ENCODE measurements at regions not wholly inside any gene's neighbourhood (a gene's known extent, or its start where the extent isn't known, plus 50 kb on each side); places are given as distances from the start of the nearest gene placed in this dataset.

- no peaks in the 10 kb centered on the region for H3K4me1 ChIP-seq (ENCODE audit: control insufficient read depth, insufficient read depth, low read length)
- no peak overlapping the region for H3K4me3 ChIP-seq (ENCODE audit: low read depth, low read length)
- H3K9ac ChIP-seq (ENCODE audit: low read depth, low read length) = no peak overlapping the region
- no peaks in the 10 kb centered on the region for H3K27me3 ChIP-seq (ENCODE audit: control insufficient read depth, insufficient read depth, low read length)
- no peaks in the 10 kb centered on the region for H3K9me3 ChIP-seq (ENCODE audit: control insufficient read depth, insufficient read depth, low read length)
- no peaks in the 10 kb centered on the region for H3K36me3 ChIP-seq (ENCODE audit: control insufficient read depth, insufficient read depth, low read length)
These were observed 323.5 kb downstream of the VPS13C start for GRCh38 chr15:61736790-61737189.

- no peaks in the 10 kb centered on the region for H3K9me3 ChIP-seq (ENCODE audit: control insufficient read depth, insufficient read depth, low read length)
- H3K4me3 ChIP-seq (ENCODE audit: low read depth, low read length) = no peak overlapping the region
- no peaks in the 10 kb centered on the region for H3K36me3 ChIP-seq (ENCODE audit: control insufficient read depth, insufficient read depth, low read length)
- H3K4me1 ChIP-seq (ENCODE audit: control insufficient read depth, insufficient read depth, low read length) = no peaks in the 10 kb centered on the region
- H3K27me3 ChIP-seq (ENCODE audit: control insufficient read depth, insufficient read depth, low read length) = no peaks in the 10 kb centered on the region
- H3K9ac ChIP-seq (ENCODE audit: low read depth, low read length) = no peak overlapping the region
These were observed 329.1 kb downstream of the VPS13C start for GRCh38 chr15:61731099-61731498.

GRCh38 chr15:61729646-61730045 is 330.6 kb downstream of the VPS13C start:
- Histone ChIP-seq H3K4me3 (ENCODE audit: low read depth, low read length) (no peak overlapping the region), H3K36me3 (ENCODE audit: control insufficient read depth, insufficient read depth, low read length) (no peaks in the 10 kb centered on the region), H3K9ac (ENCODE audit: low read depth, low read length) (no peak overlapping the region), H3K9me3 (ENCODE audit: control insufficient read depth, insufficient read depth, low read length) (no peaks in the 10 kb centered on the region), H3K27me3 (ENCODE audit: control insufficient read depth, insufficient read depth, low read length) (no peaks in the 10 kb centered on the region), H3K4me1 (ENCODE audit: control insufficient read depth, insufficient read depth, low read length) (no peaks in the 10 kb centered on the region)

GRCh38 chr15:61726166-61726565 is 334.1 kb downstream of the VPS13C start:
- no peak overlapping the region for H3K9ac ChIP-seq (ENCODE audit: low read depth, low read length)
- no peak overlapping the region for H3K4me3 ChIP-seq (ENCODE audit: low read depth, low read length)
- no peaks in the 10 kb centered on the region for H3K9me3 ChIP-seq (ENCODE audit: control insufficient read depth, insufficient read depth, low read length)
- no peaks in the 10 kb centered on the region for H3K4me1 ChIP-seq (ENCODE audit: control insufficient read depth, insufficient read depth, low read length)
- H3K27me3 ChIP-seq (ENCODE audit: control insufficient read depth, insufficient read depth, low read length) = no peaks in the 10 kb centered on the region
- no peaks in the 10 kb centered on the region for H3K36me3 ChIP-seq (ENCODE audit: control insufficient read depth, insufficient read depth, low read length)

GRCh38 chr15:61725251-61725650 is 335.0 kb downstream of the VPS13C start:
- no peaks in the 10 kb centered on the region for H3K36me3 ChIP-seq (ENCODE audit: control insufficient read depth, insufficient read depth, low read length)
- no peaks in the 10 kb centered on the region for H3K9me3 ChIP-seq (ENCODE audit: control insufficient read depth, insufficient read depth, low read length)
- no peaks in the 10 kb centered on the region for H3K27me3 ChIP-seq (ENCODE audit: control insufficient read depth, insufficient read depth, low read length)
- no peak overlapping the region for H3K9ac ChIP-seq (ENCODE audit: low read depth, low read length)
- H3K4me3 ChIP-seq (ENCODE audit: low read depth, low read length) = no peak overlapping the region
- H3K4me1 ChIP-seq (ENCODE audit: control insufficient read depth, insufficient read depth, low read length) = no peaks in the 10 kb centered on the region

GRCh38 chr15:61724251-61724939 is 335.9 kb downstream of the VPS13C start:
- Histone ChIP-seq H3K4me1 (ENCODE audit: control insufficient read depth, insufficient read depth, low read length) (peaks cover 1% of the 10 kb centered on the region), H3K27me3 (ENCODE audit: control insufficient read depth, insufficient read depth, low read length) (peaks cover 2% of the 10 kb centered on the region), H3K36me3 (ENCODE audit: control insufficient read depth, insufficient read depth, low read length) (no peaks in the 10 kb centered on the region), H3K9me3 (ENCODE audit: control insufficient read depth, insufficient read depth, low read length) (no peaks in the 10 kb centered on the region), H3K4me3 (ENCODE audit: low read depth, low read length) (no peak overlapping the region), H3K9ac (ENCODE audit: low read depth, low read length) (no peak overlapping the region)

- Histone ChIP-seq H3K27me3 (ENCODE audit: control insufficient read depth, insufficient read depth, low read length) (peaks cover 2% of the 10 kb centered on the region), H3K9ac (ENCODE audit: low read depth, low read length) (no peak overlapping the region), H3K9me3 (ENCODE audit: control insufficient read depth, insufficient read depth, low read length) (no peaks in the 10 kb centered on the region), H3K4me1 (ENCODE audit: control insufficient read depth, insufficient read depth, low read length) (peaks cover 5% of the 10 kb centered on the region), H3K4me3 (ENCODE audit: low read depth, low read length) (no peak overlapping the region), H3K36me3 (ENCODE audit: control insufficient read depth, insufficient read depth, low read length) (no peaks in the 10 kb centered on the region)
These were observed 338.8 kb downstream of the VPS13C start for GRCh38 chr15:61721418-61721817.

- Histone ChIP-seq H3K9me3 (ENCODE audit: control insufficient read depth, insufficient read depth, low read length) (no peaks in the 10 kb centered on the region), H3K36me3 (ENCODE audit: control insufficient read depth, insufficient read depth, low read length) (no peaks in the 10 kb centered on the region), H3K9ac (ENCODE audit: low read depth, low read length) (no peak overlapping the region), H3K27me3 (ENCODE audit: control insufficient read depth, insufficient read depth, low read length) (peaks cover 2% of the 10 kb centered on the region), H3K4me1 (ENCODE audit: control insufficient read depth, insufficient read depth, low read length) (peaks cover 5% of the 10 kb centered on the region), H3K4me3 (ENCODE audit: low read depth, low read length) (no peak overlapping the region)
These were observed 340.0 kb downstream of the VPS13C start for GRCh38 chr15:61720197-61720704.

- peaks cover 2% of the 10 kb centered on the region for H3K27me3 ChIP-seq (ENCODE audit: control insufficient read depth, insufficient read depth, low read length)
- no peak overlapping the region for H3K4me3 ChIP-seq (ENCODE audit: low read depth, low read length)
- H3K9ac ChIP-seq (ENCODE audit: low read depth, low read length) = no peak overlapping the region
These were observed 345.2 kb downstream of the VPS13C start for GRCh38 chr15:61715082-61715481.

GRCh38 chr15:61712129-61712759 is 348.0 kb downstream of the VPS13C start:
- Histone ChIP-seq H3K4me3 (ENCODE audit: low read depth, low read length) (no peak overlapping the region), H3K4me1 (ENCODE audit: control insufficient read depth, insufficient read depth, low read length) (no peaks in the 10 kb centered on the region), H3K27me3 (ENCODE audit: control insufficient read depth, insufficient read depth, low read length) (no peaks in the 10 kb centered on the region), H3K36me3 (ENCODE audit: control insufficient read depth, insufficient read depth, low read length) (no peaks in the 10 kb centered on the region), H3K9me3 (ENCODE audit: control insufficient read depth, insufficient read depth, low read length) (no peaks in the 10 kb centered on the region), H3K9ac (ENCODE audit: low read depth, low read length) (no peak overlapping the region)

More at GRCh38 chr15:61715082-61715481, 345.2 kb downstream of the VPS13C start:
- H3K36me3 ChIP-seq (ENCODE audit: control insufficient read depth, insufficient read depth, low read length) = no peaks in the 10 kb centered on the region
- no peaks in the 10 kb centered on the region for H3K9me3 ChIP-seq (ENCODE audit: control insufficient read depth, insufficient read depth, low read length)
- peaks cover 5% of the 10 kb centered on the region for H3K4me1 ChIP-seq (ENCODE audit: control insufficient read depth, insufficient read depth, low read length)

- H3K9me3 ChIP-seq (ENCODE audit: control insufficient read depth, insufficient read depth, low read length) = no peaks in the 10 kb centered on the region
- H3K27me3 ChIP-seq (ENCODE audit: control insufficient read depth, insufficient read depth, low read length) = no peaks in the 10 kb centered on the region
- no peak overlapping the region for H3K9ac ChIP-seq (ENCODE audit: low read depth, low read length)
- no peaks in the 10 kb centered on the region for H3K4me1 ChIP-seq (ENCODE audit: control insufficient read depth, insufficient read depth, low read length)
- no peak overlapping the region for H3K4me3 ChIP-seq (ENCODE audit: low read depth, low read length)
- no peaks in the 10 kb centered on the region for H3K36me3 ChIP-seq (ENCODE audit: control insufficient read depth, insufficient read depth, low read length)
These were observed 357.8 kb downstream of the VPS13C start for GRCh38 chr15:61702224-61703020.
